Hepatocyte (in vitro differentiated cells): ENCODE measurements at regions not wholly inside any gene's neighbourhood (a gene's known extent, or its start where the extent isn't known, plus 50 kb on each side); places are given as distances from the start of the nearest gene placed in this dataset.

ENCODE experiments used
- EZH2 ChIP-seq: fragments of 200-600 bp; sonication (generic); IDR thresholded peaks from 2 replicates; pipeline ENCODE4 v1.6.1; 2016; ENCODE audit warnings: antibody characterized with exemption, mild to moderate bottlenecking, borderline replicate concordance
- TF ChIP-seq, protein P1 (sequence below): fragments of 200-600 bp; sonication (generic); IDR thresholded peaks from 2 replicates; pipeline ENCODE4 v1.5.1; 2016; ENCODE audit warnings: antibody characterized with exemption, mild to moderate bottlenecking; ENCODE audit not compliant: poor library complexity

DNA sequence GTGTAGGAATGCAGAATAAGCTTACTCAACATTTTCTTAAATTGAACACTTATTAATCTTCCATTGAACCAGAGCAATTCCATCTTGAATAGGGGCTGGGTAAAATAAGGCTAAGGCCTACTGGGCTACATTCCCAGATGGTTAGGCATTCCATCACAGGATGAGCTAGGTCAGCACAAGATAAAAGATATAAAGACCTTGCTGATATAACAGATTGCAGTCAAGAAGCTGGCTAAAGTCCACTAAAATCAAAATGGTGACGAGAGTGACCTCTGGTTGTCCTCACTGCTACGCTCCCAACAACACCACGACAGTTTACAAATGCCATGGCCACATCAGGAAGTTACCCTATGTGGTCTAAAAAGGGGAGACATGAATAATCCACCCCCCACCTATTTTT lies 156.1 kb downstream of the NXNL2 start:
- TF ChIP-seq, protein P1, sequence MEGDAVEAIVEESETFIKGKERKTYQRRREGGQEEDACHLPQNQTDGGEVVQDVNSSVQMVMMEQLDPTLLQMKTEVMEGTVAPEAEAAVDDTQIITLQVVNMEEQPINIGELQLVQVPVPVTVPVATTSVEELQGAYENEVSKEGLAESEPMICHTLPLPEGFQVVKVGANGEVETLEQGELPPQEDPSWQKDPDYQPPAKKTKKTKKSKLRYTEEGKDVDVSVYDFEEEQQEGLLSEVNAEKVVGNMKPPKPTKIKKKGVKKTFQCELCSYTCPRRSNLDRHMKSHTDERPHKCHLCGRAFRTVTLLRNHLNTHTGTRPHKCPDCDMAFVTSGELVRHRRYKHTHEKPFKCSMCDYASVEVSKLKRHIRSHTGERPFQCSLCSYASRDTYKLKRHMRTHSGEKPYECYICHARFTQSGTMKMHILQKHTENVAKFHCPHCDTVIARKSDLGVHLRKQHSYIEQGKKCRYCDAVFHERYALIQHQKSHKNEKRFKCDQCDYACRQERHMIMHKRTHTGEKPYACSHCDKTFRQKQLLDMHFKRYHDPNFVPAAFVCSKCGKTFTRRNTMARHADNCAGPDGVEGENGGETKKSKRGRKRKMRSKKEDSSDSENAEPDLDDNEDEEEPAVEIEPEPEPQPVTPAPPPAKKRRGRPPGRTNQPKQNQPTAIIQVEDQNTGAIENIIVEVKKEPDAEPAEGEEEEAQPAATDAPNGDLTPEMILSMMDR = no peak
- no peak for TF ChIP-seq EZH2
